Amniotic epithelial cell (primary cell): ENCODE measurements at regions not wholly inside any gene's neighbourhood (a gene's known extent, or its start where the extent isn't known, plus 50 kb on each side); places are given as distances from the start of the nearest gene placed in this dataset.
"Not testable (repeated sequence)": the region's sequence is repeated elsewhere in the genome, so short reads cannot be mapped to it uniquely, and the experiment has no call there.

Experiments used
- DNase-seq: peaks from one replicate; pipeline ENCODE4 v3.0.0-alpha.2; 2010; ENCODE audit warnings: low read depth

DNA sequence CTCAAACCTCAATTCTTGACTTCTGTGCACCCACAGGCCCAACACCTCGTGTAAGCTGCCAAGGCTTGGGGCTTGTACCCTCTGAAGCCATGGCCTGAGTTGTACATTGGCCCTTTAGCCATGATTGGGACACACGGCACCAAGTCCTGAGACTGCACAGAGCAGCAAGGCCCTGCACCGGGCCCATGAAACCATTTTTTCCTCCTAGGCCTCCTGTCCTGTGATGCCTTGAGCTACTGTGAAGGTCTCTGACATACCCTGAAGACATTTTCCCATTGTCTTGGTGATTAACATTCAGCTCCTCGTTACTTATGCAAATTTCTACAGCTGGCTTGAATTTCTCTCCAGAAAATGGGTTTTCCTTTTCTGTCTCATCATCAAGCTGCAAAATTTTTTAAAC, 52.3 kb upstream of the FRG1 start:
- DNase-seq, result not testable (repeated sequence)
